SU-DHL-6 (cell line): ENCODE measurements at regions not wholly inside any gene's neighbourhood (a gene's known extent, or its start where the extent isn't known, plus 50 kb on each side); places are given as distances from the start of the nearest gene placed in this dataset.

Source experiments
- H2AFZ ChIP-seq: fragments of 200-600 bp; sonication (generic); 2 replicates; pipeline ENCODE4 v1.6.1; 2014; ENCODE audit warnings: low read depth, mild to moderate bottlenecking, moderate library complexity, mixed read lengths, antibody characterized with exemption, low read length; ENCODE audit not compliant: severe bottlenecking
- H3F3A ChIP-seq: fragments of 200-600 bp; shearing (Covaris generic); 2 replicates; pipeline ENCODE4 v1.6.0; 2016; ENCODE audit warnings: antibody characterized with exemption, mild to moderate bottlenecking; ENCODE audit not compliant: insufficient read depth
- H3K27ac ChIP-seq: fragments of 200-600 bp; sonication (generic); 2 replicates; pipeline ENCODE4 v1.5.1; 2016; ENCODE audit warnings: low read depth, mild to moderate bottlenecking, low read length, moderate library complexity, mixed read lengths
- H3K27me3 ChIP-seq: fragments of 200-600 bp; sonication (generic), shearing (Covaris generic); 2 replicates; pipeline ENCODE4 v1.6.0; 2014; ENCODE audit warnings: mild to moderate bottlenecking, low read length
- H3K36me3 ChIP-seq: fragments of 200-600 bp; sonication (generic); 2 replicates; pipeline ENCODE4 v1.6.1; 2014; ENCODE audit warnings: mild to moderate bottlenecking, low read length, mixed read lengths
- H3K4me2 ChIP-seq: fragments of 300-600, 200-600 bp; shearing (Covaris generic), sonication (generic); 2 replicates; pipeline ENCODE4 v1.6.0; 2014; ENCODE audit warnings: low read length, low read depth, mild to moderate bottlenecking; ENCODE audit not compliant: poor library complexity, severe bottlenecking
- H3K4me3 ChIP-seq: fragments of 200-600 bp; sonication (generic); 2 replicates; pipeline ENCODE4 v1.5.1; 2014; ENCODE audit warnings: antibody characterized with exemption, low read length, mild to moderate bottlenecking, mixed read lengths; ENCODE audit not compliant: insufficient read depth, poor library complexity, severe bottlenecking
- H3K79me2 ChIP-seq: fragments of 200-600 bp; sonication (generic); 2 replicates; pipeline ENCODE4 v1.6.1; 2014; ENCODE audit warnings: mild to moderate bottlenecking, low read length, moderate library complexity; ENCODE audit not compliant: insufficient read depth
- H3K9ac ChIP-seq: fragments of 200-600 bp; sonication (generic); 2 replicates; pipeline ENCODE4 v1.7.0; 2014; ENCODE audit warnings: mild to moderate bottlenecking, low read length
- H3K9me2 ChIP-seq: fragments of 200-600 bp; sonication (generic); replicated peaks from 2 replicates; pipeline ENCODE4 v1.6.1; 2014; ENCODE audit warnings: low read length; ENCODE audit not compliant: insufficient read depth
- H3K9me3 ChIP-seq: fragments of 200-600 bp; sonication (generic); 2 replicates; pipeline ENCODE4 v1.6.1; 2014; ENCODE audit warnings: low read length, mixed read lengths; ENCODE audit not compliant: insufficient read depth
- H4K20me1 ChIP-seq: fragments of 200-600 bp; sonication (generic); 2 replicates; pipeline ENCODE4 v1.6.1; 2014; ENCODE audit warnings: low read depth, mild to moderate bottlenecking, antibody characterized with exemption, low read length, moderate library complexity, mixed read lengths
- EZH2phosphoT487 ChIP-seq: fragments of 200-600 bp; sonication (generic), shearing (Covaris generic); conservative IDR thresholded peaks from 2 replicates; pipeline ENCODE4 v1.6.1; 2018; ENCODE audit warnings: mild to moderate bottlenecking, antibody characterized with exemption, low read length, moderate library complexity, mixed read lengths
- TF ChIP-seq, protein P1 (sequence below): fragments of 200-600 bp; sonication (generic); IDR thresholded peaks from one replicate; pipeline ENCODE4 v1.5.1; 2017; ENCODE audit warnings: antibody characterized with exemption, mild to moderate bottlenecking, low read length, moderate library complexity; ENCODE audit not compliant: insufficient read depth, poor library complexity, severe bottlenecking

DNA sequence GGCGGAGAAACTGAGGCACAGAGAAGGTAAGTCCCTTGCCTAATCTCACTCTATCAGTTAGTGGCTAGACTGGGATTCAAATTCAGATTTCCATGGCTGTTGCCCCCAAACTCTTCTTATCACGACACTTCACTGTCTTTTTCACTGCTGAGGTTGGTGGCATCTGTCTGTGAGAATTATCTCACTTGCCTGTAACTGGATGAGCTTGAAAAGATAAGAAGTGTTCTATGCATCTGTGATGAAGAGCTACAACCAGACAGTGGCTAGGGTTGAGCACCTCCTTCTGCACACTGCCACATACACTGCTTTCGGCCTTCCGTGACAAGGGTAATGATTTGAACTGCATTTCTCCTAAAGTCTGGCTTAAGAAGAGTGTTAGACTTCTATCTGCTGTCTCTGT is 107.9 kb upstream of the TEX13D start:
- Histone ChIP-seq H3K27ac (no peak overlapping the region), H3F3A (no peaks in the 10 kb centered on the region), H3K4me3 (no peak overlapping the region), H3K9me2 (no peaks in the 10 kb centered on the region), H4K20me1 (no peaks in the 10 kb centered on the region), H3K79me2 (no peaks in the 10 kb centered on the region), H3K36me3 (no peaks in the 10 kb centered on the region), H3K4me2 (no peak overlapping the region), H3K9ac (no peak overlapping the region), H3K9me3 (no peaks in the 10 kb centered on the region), H2AFZ (no peak overlapping the region), H3K27me3 (no peaks in the 10 kb centered on the region)
- TF ChIP-seq EZH2phosphoT487: no peak
- TF ChIP-seq, protein P1, sequence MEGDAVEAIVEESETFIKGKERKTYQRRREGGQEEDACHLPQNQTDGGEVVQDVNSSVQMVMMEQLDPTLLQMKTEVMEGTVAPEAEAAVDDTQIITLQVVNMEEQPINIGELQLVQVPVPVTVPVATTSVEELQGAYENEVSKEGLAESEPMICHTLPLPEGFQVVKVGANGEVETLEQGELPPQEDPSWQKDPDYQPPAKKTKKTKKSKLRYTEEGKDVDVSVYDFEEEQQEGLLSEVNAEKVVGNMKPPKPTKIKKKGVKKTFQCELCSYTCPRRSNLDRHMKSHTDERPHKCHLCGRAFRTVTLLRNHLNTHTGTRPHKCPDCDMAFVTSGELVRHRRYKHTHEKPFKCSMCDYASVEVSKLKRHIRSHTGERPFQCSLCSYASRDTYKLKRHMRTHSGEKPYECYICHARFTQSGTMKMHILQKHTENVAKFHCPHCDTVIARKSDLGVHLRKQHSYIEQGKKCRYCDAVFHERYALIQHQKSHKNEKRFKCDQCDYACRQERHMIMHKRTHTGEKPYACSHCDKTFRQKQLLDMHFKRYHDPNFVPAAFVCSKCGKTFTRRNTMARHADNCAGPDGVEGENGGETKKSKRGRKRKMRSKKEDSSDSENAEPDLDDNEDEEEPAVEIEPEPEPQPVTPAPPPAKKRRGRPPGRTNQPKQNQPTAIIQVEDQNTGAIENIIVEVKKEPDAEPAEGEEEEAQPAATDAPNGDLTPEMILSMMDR: no peak

DNA sequence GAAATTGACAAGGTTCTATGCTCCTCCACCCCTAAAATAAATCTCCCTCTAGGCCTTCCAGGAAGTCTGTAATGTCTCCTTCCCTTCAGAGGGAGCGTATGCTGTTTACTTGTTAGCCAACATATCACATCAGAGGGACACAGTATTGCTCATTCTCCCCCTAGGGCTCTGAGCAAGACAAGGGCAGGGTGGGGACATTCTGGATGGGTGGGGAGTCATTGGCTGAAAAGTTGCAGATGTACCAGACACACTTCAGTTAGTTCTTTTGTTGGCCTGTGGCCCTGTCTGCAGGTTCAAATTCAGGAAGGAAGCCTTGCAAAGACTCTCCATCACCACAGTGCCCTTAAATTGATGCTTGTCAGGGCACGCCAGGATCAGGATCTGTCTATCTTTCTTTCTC is 106.3 kb upstream of the TEX13D start:
- no peak overlapping the region for H3K27ac ChIP-seq
- TF ChIP-seq, protein P1: no peak
- no peak for TF ChIP-seq EZH2phosphoT487
- H3K36me3 ChIP-seq: no peaks in the 10 kb centered on the region
- no peak overlapping the region for H3K9ac ChIP-seq
- H3K4me3 ChIP-seq: no peak overlapping the region
- H3K27me3 ChIP-seq: no peaks in the 10 kb centered on the region
- no peak overlapping the region for H3K4me2 ChIP-seq
- H3F3A ChIP-seq: no peaks in the 10 kb centered on the region
- H4K20me1 ChIP-seq: no peaks in the 10 kb centered on the region
- no peaks in the 10 kb centered on the region for H3K9me3 ChIP-seq
- no peak overlapping the region for H2AFZ ChIP-seq
- H3K79me2 ChIP-seq: no peaks in the 10 kb centered on the region
- H3K9me2 ChIP-seq: no peaks in the 10 kb centered on the region

DNA sequence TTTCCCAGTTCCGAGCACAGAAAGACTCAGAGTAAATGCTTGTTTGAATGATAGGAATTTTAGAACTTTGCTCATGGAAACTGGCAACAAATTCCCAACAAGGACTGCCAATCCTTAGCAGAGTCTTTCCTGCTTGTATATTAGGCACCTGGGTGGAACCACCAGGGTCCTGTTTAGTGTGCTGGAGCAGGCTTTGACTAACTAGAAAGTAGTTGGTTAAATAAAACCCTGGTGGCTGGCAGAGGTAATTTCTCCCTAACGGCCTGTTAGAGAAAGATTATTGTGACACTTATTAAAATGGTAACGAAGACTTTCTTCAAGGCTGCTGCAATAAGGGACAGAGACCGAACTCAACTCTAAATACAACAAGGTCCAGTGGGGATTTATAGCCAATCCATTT is 103.6 kb upstream of the TEX13D start:
- H3K36me3 ChIP-seq: no peaks in the 10 kb centered on the region
- no peaks in the 10 kb centered on the region for H3K79me2 ChIP-seq
- no peak overlapping the region for H3K4me3 ChIP-seq
- TF ChIP-seq, protein P1: no peak
- TF ChIP-seq EZH2phosphoT487: no peak
- no peaks in the 10 kb centered on the region for H3K27me3 ChIP-seq
- no peaks in the 10 kb centered on the region for H3K9me3 ChIP-seq
- H3K9ac ChIP-seq: no peak overlapping the region
- no peak overlapping the region for H3K27ac ChIP-seq
- H3F3A ChIP-seq: no peaks in the 10 kb centered on the region
- no peak overlapping the region for H2AFZ ChIP-seq
- H3K9me2 ChIP-seq: no peaks in the 10 kb centered on the region
- no peak overlapping the region for H3K4me2 ChIP-seq
- no peaks in the 10 kb centered on the region for H4K20me1 ChIP-seq

DNA sequence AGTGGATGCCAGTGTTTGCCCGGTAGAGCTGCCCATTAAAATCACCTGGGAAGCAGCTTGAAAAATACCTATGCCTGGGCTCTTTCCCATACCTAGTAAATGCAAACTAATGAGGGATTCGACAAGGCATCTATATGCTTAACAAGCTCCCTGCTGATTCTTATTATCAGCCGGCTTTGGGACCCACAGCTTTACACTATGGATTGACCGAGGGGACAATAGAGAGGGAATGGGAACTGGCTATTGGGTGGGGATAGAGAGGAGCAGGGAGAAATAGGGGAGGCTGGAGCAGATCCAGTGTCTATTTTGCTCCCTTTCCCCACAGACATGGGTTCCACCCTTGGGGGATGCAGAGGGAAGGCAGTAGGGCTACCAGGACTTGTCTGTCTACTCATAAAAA is 103.1 kb upstream of the TEX13D start:
- no peaks in the 10 kb centered on the region for H3K27me3 ChIP-seq
- H3K79me2 ChIP-seq: no peaks in the 10 kb centered on the region
- H3F3A ChIP-seq: no peaks in the 10 kb centered on the region
- no peaks in the 10 kb centered on the region for H3K36me3 ChIP-seq
- no peak overlapping the region for H3K9ac ChIP-seq
- H3K9me2 ChIP-seq: no peaks in the 10 kb centered on the region
- no peak overlapping the region for H3K4me3 ChIP-seq
- H4K20me1 ChIP-seq: no peaks in the 10 kb centered on the region
- H3K4me2 ChIP-seq: no peak overlapping the region
- H2AFZ ChIP-seq: no peak overlapping the region
- H3K27ac ChIP-seq: no peak overlapping the region
- H3K9me3 ChIP-seq: no peaks in the 10 kb centered on the region
- TF ChIP-seq EZH2phosphoT487: no peak
- TF ChIP-seq, protein P1: no peak
